ENCODE measurements at regions not wholly inside any gene's neighbourhood (a gene's known extent, or its start where the extent isn't known, plus 50 kb on each side); places are given as distances from the start of the nearest gene placed in this dataset.

- H3K79me2 ChIP-seq (replicated peaks; ENCODE audit: insufficient read depth, low read length), result no peaks in the 10 kb centered on the region
- H4K20me1 ChIP-seq (ENCODE audit: insufficient read depth), result no peaks in the 10 kb centered on the region
- TF ChIP-seq, protein P1, sequence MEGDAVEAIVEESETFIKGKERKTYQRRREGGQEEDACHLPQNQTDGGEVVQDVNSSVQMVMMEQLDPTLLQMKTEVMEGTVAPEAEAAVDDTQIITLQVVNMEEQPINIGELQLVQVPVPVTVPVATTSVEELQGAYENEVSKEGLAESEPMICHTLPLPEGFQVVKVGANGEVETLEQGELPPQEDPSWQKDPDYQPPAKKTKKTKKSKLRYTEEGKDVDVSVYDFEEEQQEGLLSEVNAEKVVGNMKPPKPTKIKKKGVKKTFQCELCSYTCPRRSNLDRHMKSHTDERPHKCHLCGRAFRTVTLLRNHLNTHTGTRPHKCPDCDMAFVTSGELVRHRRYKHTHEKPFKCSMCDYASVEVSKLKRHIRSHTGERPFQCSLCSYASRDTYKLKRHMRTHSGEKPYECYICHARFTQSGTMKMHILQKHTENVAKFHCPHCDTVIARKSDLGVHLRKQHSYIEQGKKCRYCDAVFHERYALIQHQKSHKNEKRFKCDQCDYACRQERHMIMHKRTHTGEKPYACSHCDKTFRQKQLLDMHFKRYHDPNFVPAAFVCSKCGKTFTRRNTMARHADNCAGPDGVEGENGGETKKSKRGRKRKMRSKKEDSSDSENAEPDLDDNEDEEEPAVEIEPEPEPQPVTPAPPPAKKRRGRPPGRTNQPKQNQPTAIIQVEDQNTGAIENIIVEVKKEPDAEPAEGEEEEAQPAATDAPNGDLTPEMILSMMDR (IDR thresholded peaks at IDR 0.05; ENCODE audit: poor library complexity, severe bottlenecking), result peak; percentile 78
- TF ChIP-seq RAD21 (conservative IDR thresholded peaks at IDR 0.05), result peak; percentile 82
- no peak for TF ChIP-seq EP300 (conservative IDR thresholded peaks at IDR 0.05; ENCODE audit: poor library complexity, severe bottlenecking)
- peak; percentile 84 for TF ChIP-seq SMC3 (conservative IDR thresholded peaks at IDR 0.05; ENCODE audit: poor library complexity)
- TF ChIP-seq EZH2 (IDR thresholded peaks at IDR 0.05; ENCODE audit: borderline replicate concordance, insufficient read depth, low read length, poor library complexity, severe bottlenecking), result no peak
- H3K4me3 ChIP-seq (ENCODE audit: low read length), result no peak overlapping the region
- no peaks in the 10 kb centered on the region for H3K36me3 ChIP-seq (ENCODE audit: insufficient read depth, low read length)
- H3K27me3 ChIP-seq (ENCODE audit: insufficient read depth, low read depth, low read length), result no peaks in the 10 kb centered on the region
- no peaks in the 10 kb centered on the region for H3K9me2 ChIP-seq (ENCODE audit: insufficient read depth, low read length)
- H3K9ac ChIP-seq (ENCODE audit: low read length), result no peak overlapping the region
- H3F3A ChIP-seq (ENCODE audit: insufficient read depth, low read length, poor library complexity, severe bottlenecking), result no peaks in the 10 kb centered on the region
- no peaks in the 10 kb centered on the region for H3K9me3 ChIP-seq (ENCODE audit: low read length)
- H3K27ac ChIP-seq (ENCODE audit: low read length), result no peak overlapping the region
- no peak overlapping the region for H2AFZ ChIP-seq (ENCODE audit: low read depth, low read length)
- no peak overlapping the region for H3K4me2 ChIP-seq (ENCODE audit: low read length)
Observed at GRCh38 chr3:167882057-167882667, 146.6 kb downstream of the SERPINI1 start.

GRCh38 chr3:167880183-167880582 lies 144.7 kb downstream of the SERPINI1 start:
- no peaks in the 10 kb centered on the region for H4K20me1 ChIP-seq (ENCODE audit: insufficient read depth)
- no peaks in the 10 kb centered on the region for H3K36me3 ChIP-seq (ENCODE audit: insufficient read depth, low read length)
- no peaks in the 10 kb centered on the region for H3K79me2 ChIP-seq (replicated peaks; ENCODE audit: insufficient read depth, low read length)
- H3K4me2 ChIP-seq (ENCODE audit: low read length), result no peak overlapping the region
- no peak overlapping the region for H3K4me3 ChIP-seq (ENCODE audit: low read length)
- no peaks in the 10 kb centered on the region for H3K27me3 ChIP-seq (ENCODE audit: insufficient read depth, low read depth, low read length)
- no peak overlapping the region for H3K9ac ChIP-seq (ENCODE audit: low read length)
- no peak for TF ChIP-seq POLR2AphosphoS5 (IDR thresholded peaks at IDR 0.05)
- TF ChIP-seq SMC3 (conservative IDR thresholded peaks at IDR 0.05; ENCODE audit: poor library complexity), result no peak
- no peak for TF ChIP-seq MXI1 (conservative IDR thresholded peaks at IDR 0.05; ENCODE audit: poor library complexity, severe bottlenecking)
- TF ChIP-seq EZH2 (IDR thresholded peaks at IDR 0.05; ENCODE audit: borderline replicate concordance, insufficient read depth, low read length, poor library complexity, severe bottlenecking), result no peak
- H3K9me3 ChIP-seq (ENCODE audit: low read length), result no peaks in the 10 kb centered on the region
- no peak overlapping the region for H3K27ac ChIP-seq (ENCODE audit: low read length)
- H3K9me2 ChIP-seq (ENCODE audit: insufficient read depth, low read length), result no peaks in the 10 kb centered on the region
- H3F3A ChIP-seq (ENCODE audit: insufficient read depth, low read length, poor library complexity, severe bottlenecking), result no peaks in the 10 kb centered on the region
- H2AFZ ChIP-seq (ENCODE audit: low read depth, low read length), result no peak overlapping the region

GRCh38 chr3:167876620-167877281 lies 141.2 kb downstream of the SERPINI1 start:
- H3K9me2 ChIP-seq (ENCODE audit: insufficient read depth, low read length), result no peaks in the 10 kb centered on the region
- H3K27ac ChIP-seq (ENCODE audit: low read length), result no peak overlapping the region
- H3F3A ChIP-seq (ENCODE audit: insufficient read depth, low read length, poor library complexity, severe bottlenecking), result no peaks in the 10 kb centered on the region
- no peaks in the 10 kb centered on the region for H3K36me3 ChIP-seq (ENCODE audit: insufficient read depth, low read length)
- H3K4me3 ChIP-seq (ENCODE audit: low read length), result no peak overlapping the region
- no peak overlapping the region for H3K9ac ChIP-seq (ENCODE audit: low read length)
- no peak overlapping the region for H3K4me2 ChIP-seq (ENCODE audit: low read length)
- no peaks in the 10 kb centered on the region for H3K9me3 ChIP-seq (ENCODE audit: low read length)
- no peak for TF ChIP-seq SMC3 (conservative IDR thresholded peaks at IDR 0.05; ENCODE audit: poor library complexity)
- TF ChIP-seq EZH2 (IDR thresholded peaks at IDR 0.05; ENCODE audit: borderline replicate concordance, insufficient read depth, low read length, poor library complexity, severe bottlenecking), result no peak
- TF ChIP-seq RAD21 (conservative IDR thresholded peaks at IDR 0.05), result no peak
- TF ChIP-seq, protein P1 (IDR thresholded peaks at IDR 0.05; ENCODE audit: poor library complexity, severe bottlenecking), result no peak
- no peak for TF ChIP-seq TAF1 (IDR thresholded peaks at IDR 0.05; ENCODE audit: low read depth)
- TF ChIP-seq, protein P2, sequence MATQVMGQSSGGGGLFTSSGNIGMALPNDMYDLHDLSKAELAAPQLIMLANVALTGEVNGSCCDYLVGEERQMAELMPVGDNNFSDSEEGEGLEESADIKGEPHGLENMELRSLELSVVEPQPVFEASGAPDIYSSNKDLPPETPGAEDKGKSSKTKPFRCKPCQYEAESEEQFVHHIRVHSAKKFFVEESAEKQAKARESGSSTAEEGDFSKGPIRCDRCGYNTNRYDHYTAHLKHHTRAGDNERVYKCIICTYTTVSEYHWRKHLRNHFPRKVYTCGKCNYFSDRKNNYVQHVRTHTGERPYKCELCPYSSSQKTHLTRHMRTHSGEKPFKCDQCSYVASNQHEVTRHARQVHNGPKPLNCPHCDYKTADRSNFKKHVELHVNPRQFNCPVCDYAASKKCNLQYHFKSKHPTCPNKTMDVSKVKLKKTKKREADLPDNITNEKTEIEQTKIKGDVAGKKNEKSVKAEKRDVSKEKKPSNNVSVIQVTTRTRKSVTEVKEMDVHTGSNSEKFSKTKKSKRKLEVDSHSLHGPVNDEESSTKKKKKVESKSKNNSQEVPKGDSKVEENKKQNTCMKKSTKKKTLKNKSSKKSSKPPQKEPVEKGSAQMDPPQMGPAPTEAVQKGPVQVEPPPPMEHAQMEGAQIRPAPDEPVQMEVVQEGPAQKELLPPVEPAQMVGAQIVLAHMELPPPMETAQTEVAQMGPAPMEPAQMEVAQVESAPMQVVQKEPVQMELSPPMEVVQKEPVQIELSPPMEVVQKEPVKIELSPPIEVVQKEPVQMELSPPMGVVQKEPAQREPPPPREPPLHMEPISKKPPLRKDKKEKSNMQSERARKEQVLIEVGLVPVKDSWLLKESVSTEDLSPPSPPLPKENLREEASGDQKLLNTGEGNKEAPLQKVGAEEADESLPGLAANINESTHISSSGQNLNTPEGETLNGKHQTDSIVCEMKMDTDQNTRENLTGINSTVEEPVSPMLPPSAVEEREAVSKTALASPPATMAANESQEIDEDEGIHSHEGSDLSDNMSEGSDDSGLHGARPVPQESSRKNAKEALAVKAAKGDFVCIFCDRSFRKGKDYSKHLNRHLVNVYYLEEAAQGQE (IDR thresholded peaks at IDR 0.05; ENCODE audit: borderline replicate concordance), result no peak
- no peak for TF ChIP-seq MXI1 (conservative IDR thresholded peaks at IDR 0.05; ENCODE audit: poor library complexity, severe bottlenecking)
- TF ChIP-seq POLR2AphosphoS5 (IDR thresholded peaks at IDR 0.05), result no peak
- TF ChIP-seq EP300 (conservative IDR thresholded peaks at IDR 0.05; ENCODE audit: poor library complexity, severe bottlenecking), result no peak
- H4K20me1 ChIP-seq (ENCODE audit: insufficient read depth), result no peaks in the 10 kb centered on the region
- no peaks in the 10 kb centered on the region for H3K79me2 ChIP-seq (replicated peaks; ENCODE audit: insufficient read depth, low read length)
- no peak overlapping the region for H2AFZ ChIP-seq (ENCODE audit: low read depth, low read length)
- H3K27me3 ChIP-seq (ENCODE audit: insufficient read depth, low read depth, low read length), result no peaks in the 10 kb centered on the region

All from neural cell (in vitro differentiated cells).